ENCODE measurements at regions not wholly inside any gene's neighbourhood (a gene's known extent, or its start where the extent isn't known, plus 50 kb on each side); places are given as distances from the start of the nearest gene placed in this dataset.

GRCh38 chr6:147640606-147641005 lies 132.1 kb downstream of the SAMD5 start:
- no peak for TF ChIP-seq POLR2A (IDR thresholded peaks at IDR 0.05)
- TF ChIP-seq CTCF (IDR thresholded peaks at IDR 0.05), result no peak
